ENCODE measurements at regions not wholly inside any gene's neighbourhood (a gene's known extent, or its start where the extent isn't known, plus 50 kb on each side); places are given as distances from the start of the nearest gene placed in this dataset.

DNA sequence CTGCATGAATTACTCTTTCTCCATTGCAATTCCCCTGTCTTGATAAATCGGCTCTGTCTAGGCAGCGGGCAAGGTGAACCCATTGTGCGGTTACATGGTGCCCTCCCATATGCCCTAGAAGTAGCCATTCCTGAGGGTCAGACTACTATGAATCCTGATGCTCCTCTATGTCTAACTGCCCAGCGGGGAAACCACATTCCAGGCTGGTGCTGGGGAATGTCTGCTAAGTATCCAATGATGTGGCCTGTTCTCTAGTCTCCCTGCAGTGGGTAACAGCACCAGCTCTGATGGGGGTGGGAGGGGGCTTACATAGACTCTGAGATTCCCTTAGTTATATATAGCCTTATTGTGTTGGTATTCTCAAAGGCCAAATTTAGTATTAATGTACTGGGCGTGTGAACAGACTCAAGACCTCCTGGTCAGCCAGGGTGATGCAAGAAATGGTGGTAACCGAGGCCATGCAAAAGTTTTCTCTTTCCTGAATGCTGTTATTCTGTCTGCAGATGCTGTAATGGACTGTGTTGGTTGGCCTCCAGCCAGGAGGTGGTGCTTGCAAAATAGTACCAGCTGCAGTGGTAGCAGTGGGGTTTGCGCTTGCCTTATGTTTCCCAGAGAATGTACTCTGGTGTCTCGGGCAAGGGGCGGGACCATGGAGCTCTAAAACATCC is 564.8 kb upstream of the SLITRK1 start:
- Histone ChIP-seq H3K79me2 (ENCODE audit: control insufficient read depth, low read length) (no peaks in the 10 kb centered on the region), H3K4me1 (ENCODE audit: control insufficient read depth, low read length) (no peaks in the 10 kb centered on the region), H4K20me1 (ENCODE audit: control insufficient read depth, insufficient read depth, low read depth, low read length) (no peaks in the 10 kb centered on the region), H3K36me3 (ENCODE audit: control insufficient read depth, low read length) (no peaks in the 10 kb centered on the region), H3K27me3 (ENCODE audit: control insufficient read depth, low read length) (no peaks in the 10 kb centered on the region), H3K27ac (ENCODE audit: low read depth, low read length) (no peak overlapping the region), H3F3A (ENCODE audit: control insufficient read depth, insufficient read depth) (no peaks in the 10 kb centered on the region), H3K9me3 (ENCODE audit: control insufficient read depth, insufficient read depth, low read length) (no peaks in the 10 kb centered on the region), H3K9me2 (replicated peaks; ENCODE audit: control insufficient read depth, low read length) (no peaks in the 10 kb centered on the region), H3K4me2 (ENCODE audit: low read length) (no peak overlapping the region), H3K4me3 (ENCODE audit: low read length) (no peak overlapping the region)
- TF ChIP-seq EZH2phosphoT487 (IDR thresholded peaks at IDR 0.05; ENCODE audit: borderline replicate concordance, low read length): no peak
- TF ChIP-seq, protein P1, sequence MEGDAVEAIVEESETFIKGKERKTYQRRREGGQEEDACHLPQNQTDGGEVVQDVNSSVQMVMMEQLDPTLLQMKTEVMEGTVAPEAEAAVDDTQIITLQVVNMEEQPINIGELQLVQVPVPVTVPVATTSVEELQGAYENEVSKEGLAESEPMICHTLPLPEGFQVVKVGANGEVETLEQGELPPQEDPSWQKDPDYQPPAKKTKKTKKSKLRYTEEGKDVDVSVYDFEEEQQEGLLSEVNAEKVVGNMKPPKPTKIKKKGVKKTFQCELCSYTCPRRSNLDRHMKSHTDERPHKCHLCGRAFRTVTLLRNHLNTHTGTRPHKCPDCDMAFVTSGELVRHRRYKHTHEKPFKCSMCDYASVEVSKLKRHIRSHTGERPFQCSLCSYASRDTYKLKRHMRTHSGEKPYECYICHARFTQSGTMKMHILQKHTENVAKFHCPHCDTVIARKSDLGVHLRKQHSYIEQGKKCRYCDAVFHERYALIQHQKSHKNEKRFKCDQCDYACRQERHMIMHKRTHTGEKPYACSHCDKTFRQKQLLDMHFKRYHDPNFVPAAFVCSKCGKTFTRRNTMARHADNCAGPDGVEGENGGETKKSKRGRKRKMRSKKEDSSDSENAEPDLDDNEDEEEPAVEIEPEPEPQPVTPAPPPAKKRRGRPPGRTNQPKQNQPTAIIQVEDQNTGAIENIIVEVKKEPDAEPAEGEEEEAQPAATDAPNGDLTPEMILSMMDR (IDR thresholded peaks at IDR 0.05; ENCODE audit: low read depth, low read length, poor library complexity, severe bottlenecking): no peak

DNA sequence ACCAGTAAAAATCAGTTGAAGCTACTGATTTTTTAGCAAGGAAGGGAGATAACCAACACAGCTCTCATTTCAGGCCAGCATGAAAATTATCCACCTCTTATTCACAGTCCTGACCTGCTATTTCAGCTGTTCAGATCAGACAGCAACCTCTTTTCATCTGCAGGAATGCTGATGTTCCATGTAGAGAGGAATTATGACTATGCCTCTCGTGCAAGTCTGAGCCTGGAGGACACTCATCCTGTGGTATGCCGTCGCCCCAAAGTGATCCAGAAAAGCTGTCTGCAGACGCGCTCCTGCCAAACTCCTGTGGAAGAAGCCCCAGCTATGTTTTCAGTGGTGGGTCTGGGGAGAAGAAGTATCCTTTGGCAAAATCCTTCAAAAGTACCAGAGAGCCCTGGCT is 563.5 kb upstream of the SLITRK1 start:
- Histone ChIP-seq H3K4me3 (ENCODE audit: low read length) (no peak overlapping the region), H3K36me3 (ENCODE audit: control insufficient read depth, low read length) (no peaks in the 10 kb centered on the region), H3K4me1 (ENCODE audit: control insufficient read depth, low read length) (no peaks in the 10 kb centered on the region), H4K20me1 (ENCODE audit: control insufficient read depth, insufficient read depth, low read depth, low read length) (no peaks in the 10 kb centered on the region), H3K79me2 (ENCODE audit: control insufficient read depth, low read length) (no peaks in the 10 kb centered on the region), H3K9me3 (ENCODE audit: control insufficient read depth, insufficient read depth, low read length) (no peaks in the 10 kb centered on the region), H3K27ac (ENCODE audit: low read depth, low read length) (no peak overlapping the region), H3K4me2 (ENCODE audit: low read length) (no peak overlapping the region), H3F3A (ENCODE audit: control insufficient read depth, insufficient read depth) (no peaks in the 10 kb centered on the region), H3K9me2 (replicated peaks; ENCODE audit: control insufficient read depth, low read length) (no peaks in the 10 kb centered on the region), H3K27me3 (ENCODE audit: control insufficient read depth, low read length) (no peaks in the 10 kb centered on the region)
- TF ChIP-seq EZH2phosphoT487 (IDR thresholded peaks at IDR 0.05; ENCODE audit: borderline replicate concordance, low read length): no peak

DNA sequence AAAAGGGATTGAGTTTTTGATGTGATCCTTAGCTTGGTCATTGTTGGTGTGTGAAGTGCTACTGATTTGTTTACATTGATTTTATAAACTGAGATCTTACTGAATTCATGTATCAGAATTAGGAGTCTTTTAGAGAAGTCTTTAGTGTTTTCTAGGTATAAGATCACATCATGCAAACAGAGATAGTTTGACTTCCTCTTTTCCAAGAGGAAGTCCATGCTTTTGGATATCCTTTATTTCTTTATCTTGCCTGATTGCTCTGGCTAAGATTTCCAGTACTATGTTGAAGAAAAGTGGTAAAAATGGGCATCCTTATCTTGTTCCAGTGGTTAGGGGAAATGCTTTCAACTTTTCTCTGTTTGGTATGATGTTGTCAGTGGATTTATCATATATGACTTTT is 561.2 kb upstream of the SLITRK1 start:
- Histone ChIP-seq H3K36me3 (ENCODE audit: control insufficient read depth, low read length) (no peaks in the 10 kb centered on the region), H3K4me1 (ENCODE audit: control insufficient read depth, low read length) (no peaks in the 10 kb centered on the region), H3F3A (ENCODE audit: control insufficient read depth, insufficient read depth) (no peaks in the 10 kb centered on the region), H3K79me2 (ENCODE audit: control insufficient read depth, low read length) (no peaks in the 10 kb centered on the region), H3K27ac (ENCODE audit: low read depth, low read length) (no peak overlapping the region), H3K4me3 (ENCODE audit: low read length) (no peak overlapping the region), H3K9me2 (replicated peaks; ENCODE audit: control insufficient read depth, low read length) (no peaks in the 10 kb centered on the region), H3K4me2 (ENCODE audit: low read length) (no peak overlapping the region), H4K20me1 (ENCODE audit: control insufficient read depth, insufficient read depth, low read depth, low read length) (no peaks in the 10 kb centered on the region), H3K27me3 (ENCODE audit: control insufficient read depth, low read length) (no peaks in the 10 kb centered on the region), H3K9me3 (ENCODE audit: control insufficient read depth, insufficient read depth, low read length) (no peaks in the 10 kb centered on the region)
- TF ChIP-seq, protein P1 (IDR thresholded peaks at IDR 0.05; ENCODE audit: low read depth, low read length, poor library complexity, severe bottlenecking): no peak
- TF ChIP-seq EZH2phosphoT487 (IDR thresholded peaks at IDR 0.05; ENCODE audit: borderline replicate concordance, low read length): no peak

DNA sequence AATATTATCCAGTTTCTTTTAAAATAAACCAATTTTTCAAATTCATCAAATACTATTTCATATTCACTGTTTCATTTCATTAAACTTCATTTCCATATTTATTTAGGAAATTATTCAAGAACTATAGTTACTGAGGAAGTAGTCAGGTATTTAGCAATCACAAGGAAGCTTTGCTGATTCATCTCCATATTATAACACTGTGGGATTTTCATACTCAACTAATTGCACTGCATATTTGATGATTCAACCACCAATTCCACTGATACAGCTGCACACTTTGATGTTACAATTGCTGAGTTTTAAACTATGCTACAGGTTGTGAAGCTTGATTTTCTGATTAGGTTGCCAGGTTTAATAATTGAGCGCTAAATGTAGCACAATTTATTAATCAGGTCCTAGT is 556.8 kb upstream of the SLITRK1 start:
- H3K36me3 ChIP-seq (ENCODE audit: control insufficient read depth, low read length): no peaks in the 10 kb centered on the region
- H3K4me1 ChIP-seq (ENCODE audit: control insufficient read depth, low read length): no peaks in the 10 kb centered on the region
- TF ChIP-seq, protein P1 (IDR thresholded peaks at IDR 0.05; ENCODE audit: low read depth, low read length, poor library complexity, severe bottlenecking): no peak
- no peak for TF ChIP-seq EZH2phosphoT487 (IDR thresholded peaks at IDR 0.05; ENCODE audit: borderline replicate concordance, low read length)
- no peaks in the 10 kb centered on the region for H3K9me3 ChIP-seq (ENCODE audit: control insufficient read depth, insufficient read depth, low read length)
- no peaks in the 10 kb centered on the region for H3K9me2 ChIP-seq (replicated peaks; ENCODE audit: control insufficient read depth, low read length)
- no peaks in the 10 kb centered on the region for H4K20me1 ChIP-seq (ENCODE audit: control insufficient read depth, insufficient read depth, low read depth, low read length)
- H3K27ac ChIP-seq (ENCODE audit: low read depth, low read length): no peak overlapping the region
- no peaks in the 10 kb centered on the region for H3F3A ChIP-seq (ENCODE audit: control insufficient read depth, insufficient read depth)
- H3K4me2 ChIP-seq (ENCODE audit: low read length): no peak overlapping the region
- no peaks in the 10 kb centered on the region for H3K79me2 ChIP-seq (ENCODE audit: control insufficient read depth, low read length)
- H3K27me3 ChIP-seq (ENCODE audit: control insufficient read depth, low read length): no peaks in the 10 kb centered on the region
- H3K4me3 ChIP-seq (ENCODE audit: low read length): no peak overlapping the region

All from DOHH2 (cell line).